Activated T-helper 1 cell treated with Interleukin-2 at 50 U/mL for 16 hours (primary cell): ENCODE measurements at regions not wholly inside any gene's neighbourhood (a gene's known extent, or its start where the extent isn't known, plus 50 kb on each side); places are given as distances from the start of the nearest gene placed in this dataset.
A peak's percentile ranks its signal among the peaks of the same experiment; 100 is the strongest.
"Not testable (repeated sequence)": the region's sequence is repeated elsewhere in the genome, so short reads cannot be mapped to it uniquely, and the experiment has no call there.

Source experiments
- DNase-seq: peaks from one replicate; pipeline ENCODE4 v3.0.0-alpha.2; 2020; ENCODE audit warnings: low read depth

GRCh38 chr14:106044515-106044914 is 518.1 kb downstream of the TMEM121 start:
- DNase-seq = no peak

GRCh38 chr14:106044949-106045596 is 518.7 kb downstream of the TMEM121 start:
- peak; percentile 61 for DNase-seq

- DNase-seq = no peak
Observed at GRCh38 chr14:106051796-106052195, 525.4 kb downstream of the TMEM121 start.

GRCh38 chr14:106055289-106055688 is 528.9 kb downstream of the TMEM121 start:
- no peak for DNase-seq

GRCh38 chr14:106058342-106058741 is 532.0 kb downstream of the TMEM121 start:
- no peak for DNase-seq

- DNase-seq = no peak
Observed at GRCh38 chr14:106060276-106060975, 534.0 kb downstream of the TMEM121 start.

- peak; percentile 78 for DNase-seq
Observed at GRCh38 chr14:106061877-106062500, 535.6 kb downstream of the TMEM121 start.

- DNase-seq = no peak
Observed at GRCh38 chr14:106062502-106063272, 536.3 kb downstream of the TMEM121 start.

- no peak for DNase-seq
Observed at GRCh38 chr14:106067935-106068334, 541.6 kb downstream of the TMEM121 start.

GRCh38 chr14:106069804-106070625 is 543.6 kb downstream of the TMEM121 start:
- no peak for DNase-seq

GRCh38 chr14:106080922-106081321 is 554.5 kb downstream of the TMEM121 start:
- no peak for DNase-seq

GRCh38 chr14:106081721-106082120 is 555.3 kb downstream of the TMEM121 start:
- DNase-seq = not testable (repeated sequence)

- no peak for DNase-seq
Observed at GRCh38 chr14:106083082-106083481, 556.7 kb downstream of the TMEM121 start.

- no peak for DNase-seq
Observed at GRCh38 chr14:106087837-106088236, 561.5 kb downstream of the TMEM121 start.

GRCh38 chr14:106088860-106089259 is 562.5 kb downstream of the TMEM121 start:
- not testable (repeated sequence) for DNase-seq

- DNase-seq = no peak
Observed at GRCh38 chr14:106094654-106095189, 568.3 kb downstream of the TMEM121 start.

GRCh38 chr14:106107703-106108102 is 581.3 kb downstream of the TMEM121 start:
- no peak for DNase-seq

- no peak for DNase-seq
Observed at GRCh38 chr14:106109337-106109736, 583.0 kb downstream of the TMEM121 start.

GRCh38 chr14:106115401-106115800 is 589.0 kb downstream of the TMEM121 start:
- DNase-seq = no peak

GRCh38 chr14:106116339-106116930 is 590.1 kb downstream of the TMEM121 start:
- DNase-seq = peak; percentile 20

GRCh38 chr14:106120101-106120500 is 593.7 kb downstream of the TMEM121 start:
- DNase-seq = no peak
